GM23338 (cell line): ENCODE measurements at regions not wholly inside any gene's neighbourhood (a gene's known extent, or its start where the extent isn't known, plus 50 kb on each side); places are given as distances from the start of the nearest gene placed in this dataset.

ENCODE experiments used
- ATAC-seq: fragments of 200-7000 bp; cut with Tn5 transposase; 3 replicates; pipeline ENCODE4 v1.9.1; 2020
- DNase-seq: peaks from one replicate; pipeline ENCODE4 v3.0.0-alpha.2; 2015; ENCODE audit warnings: low spot score
- H2AFZ ChIP-seq: fragments of 200-600 bp; sonication (generic); 2 replicates; pipeline ENCODE4 v1.8.0; 2016; ENCODE audit warnings: antibody characterized with exemption, mild to moderate bottlenecking, moderate library complexity
- H3F3A ChIP-seq: fragments of 200-600 bp; sonication (generic); replicated peaks from 2 replicates; pipeline ENCODE4 v1.8.0; 2017; ENCODE audit warnings: antibody characterized with exemption, mixed run types, low read depth
- H3K27ac ChIP-seq: fragments of 200-600 bp; sonication (generic); 2 replicates; pipeline ENCODE4 v1.6.1; 2016; ENCODE audit warnings: low read depth
- H3K27me3 ChIP-seq: fragments of 200-600 bp; sonication (generic); 2 replicates; pipeline ENCODE4 v1.8.0; 2016; ENCODE audit warnings: mild to moderate bottlenecking, mixed run types, moderate library complexity; ENCODE audit not compliant: insufficient read depth
- H3K36me3 ChIP-seq: fragments of 200-600 bp; sonication (generic); 2 replicates; pipeline ENCODE4 v1.8.0; 2016; ENCODE audit warnings: mild to moderate bottlenecking; ENCODE audit not compliant: insufficient read depth
- H3K4me1 ChIP-seq: fragments of 200-600 bp; sonication (generic); 2 replicates; pipeline ENCODE4 v1.8.0; 2016; ENCODE audit warnings: mild to moderate bottlenecking, moderate library complexity; ENCODE audit not compliant: insufficient read depth
- H3K4me2 ChIP-seq: fragments of 200-600 bp; sonication (generic); 2 replicates; pipeline ENCODE4 v1.7.1; 2017; ENCODE audit warnings: mixed run types
- H3K4me3 ChIP-seq: fragments of 200-600 bp; sonication (generic); 2 replicates; pipeline ENCODE4 v1.6.1; 2016; ENCODE audit warnings: mixed run types
- H3K79me2 ChIP-seq: fragments of 200-600 bp; sonication (generic); replicated peaks from 2 replicates; pipeline ENCODE4 v1.8.0; 2017; ENCODE audit warnings: mild to moderate bottlenecking; ENCODE audit not compliant: insufficient read depth
- H3K9me2 ChIP-seq: fragments of 200-600 bp; sonication (generic); 2 replicates; pipeline ENCODE4 v1.8.0; 2017; ENCODE audit not compliant: insufficient read depth
- H4K20me1 ChIP-seq: fragments of 200-600 bp; sonication (generic); replicated peaks from 2 replicates; pipeline ENCODE4 v1.8.0; 2017; ENCODE audit warnings: mild to moderate bottlenecking; ENCODE audit not compliant: insufficient read depth
- H3K27ac Mint-ChIP-seq: 2 replicates; pipeline ENCODE4 v1.8.0; 2020; ENCODE audit warnings: inconsistent platforms, mild to moderate bottlenecking, moderate library complexity, mixed read lengths
- H3K27me3 Mint-ChIP-seq: 3 replicates; pipeline ENCODE4 v1.8.0; 2022; ENCODE audit warnings: low read depth, mild to moderate bottlenecking, moderate library complexity, mixed read lengths, inconsistent platforms; ENCODE audit not compliant: insufficient read depth, poor library complexity
- H3K36me3 Mint-ChIP-seq: 3 replicates; pipeline ENCODE4 v1.8.0; 2021; ENCODE audit warnings: low read depth, mild to moderate bottlenecking, inconsistent platforms, moderate library complexity, mixed read lengths
- H3K4me1 Mint-ChIP-seq: 3 replicates; pipeline ENCODE4 v1.8.0; 2020; ENCODE audit warnings: mild to moderate bottlenecking, inconsistent platforms, mixed read lengths
- H3K4me3 Mint-ChIP-seq: 3 replicates; pipeline ENCODE4 v1.8.0; 2021; ENCODE audit warnings: moderate library complexity, mild to moderate bottlenecking, inconsistent platforms, mixed read lengths
- H3K9me3 Mint-ChIP-seq: 3 replicates; pipeline ENCODE4 v1.8.0; 2020; ENCODE audit warnings: moderate library complexity, mild to moderate bottlenecking, inconsistent platforms, mixed read lengths
- CREB1 ChIP-seq: fragments of 250-450 bp; sonication (Bioruptor Pico); IDR thresholded peaks from 2 replicates; pipeline ENCODE4 v1.5.0; 2020; ENCODE audit warnings: low read depth, mild to moderate bottlenecking, moderate library complexity
- ETS1 ChIP-seq: IDR thresholded peaks from 2 replicates; pipeline ENCODE4 v1.6.1; 2016; ENCODE audit warnings: antibody characterized with exemption
- EZH2 ChIP-seq: fragments of 200-600 bp; sonication (generic); IDR thresholded peaks from one replicate; pipeline ENCODE4 v1.8.0; 2017; ENCODE audit warnings: antibody characterized with exemption, mild to moderate bottlenecking, low read depth; ENCODE audit not compliant: unreplicated experiment
- EZH2phosphoT487 ChIP-seq: fragments of 200-600 bp; sonication (generic); IDR thresholded peaks from one replicate; pipeline ENCODE4 v1.8.1; 2018; ENCODE audit warnings: antibody characterized with exemption; ENCODE audit not compliant: unreplicated experiment
- JUNB ChIP-seq: IDR thresholded peaks from one replicate; pipeline ENCODE4 v1.6.1; 2016; ENCODE audit warnings: antibody characterized with exemption; ENCODE audit not compliant: unreplicated experiment
- NANOG ChIP-seq: IDR thresholded peaks from 2 replicates; pipeline ENCODE4 v1.6.1; 2016; ENCODE audit warnings: antibody characterized with exemption, borderline replicate concordance
- POLR2AphosphoS5 ChIP-seq: IDR thresholded peaks from 2 replicates; pipeline ENCODE4 v1.6.1; 2016; ENCODE audit warnings: antibody characterized with exemption, low read depth
- REST ChIP-seq: IDR thresholded peaks from one replicate; pipeline ENCODE4 v1.6.1; 2018; ENCODE audit warnings: antibody characterized with exemption; ENCODE audit not compliant: unreplicated experiment
- STAT1 ChIP-seq: IDR thresholded peaks from one replicate; pipeline ENCODE4 v1.6.1; 2016; ENCODE audit warnings: antibody characterized with exemption; ENCODE audit not compliant: unreplicated experiment
- ZNF114 ChIP-seq: fragments of 250-450 bp; sonication (Bioruptor Pico); IDR thresholded peaks from 2 replicates; pipeline ENCODE4 v1.5.0; 2020; ENCODE audit warnings: mild to moderate bottlenecking, moderate library complexity
- ZNF331 ChIP-seq: fragments of 250-450 bp; sonication (Bioruptor Pico); IDR thresholded peaks from 2 replicates; pipeline ENCODE4 v1.5.0; 2020; ENCODE audit warnings: low read depth, mild to moderate bottlenecking, moderate library complexity
- TF ChIP-seq, protein P1 (sequence below), 2 experiments: fragments of 200-600 bp in 1 of 2; sonication (generic) in 1 of 2; conservative IDR thresholded peaks; 2 replicates each; pipeline versions ENCODE4 v1.5.1 to v1.6.1; 2016 to 2017; ENCODE audit warnings: antibody characterized with exemption in 2 of 2, low read depth in 2 of 2, mild to moderate bottlenecking in 2 of 2, moderate library complexity in 1 of 2
- TF ChIP-seq, protein P2 (sequence below): fragments of 250-450 bp; sonication (Bioruptor Pico); IDR thresholded peaks from 2 replicates; pipeline ENCODE4 v1.5.0; 2020; ENCODE audit warnings: mild to moderate bottlenecking, moderate library complexity

GRCh38 chr18:77566604-77567003 is 317.0 kb downstream of the GALR1 start:
- H3K27me3 ChIP-seq: no peaks in the 10 kb centered on the region
- H3K79me2 ChIP-seq: no peaks in the 10 kb centered on the region
- no peak overlapping the region for H3K4me2 ChIP-seq
- H3K36me3 ChIP-seq: 0 out of 2 replicates have a peak, but pooled peaks cover 7% of the 10 kb centered on the region
- no peak for TF ChIP-seq REST
- TF ChIP-seq, protein P1, sequence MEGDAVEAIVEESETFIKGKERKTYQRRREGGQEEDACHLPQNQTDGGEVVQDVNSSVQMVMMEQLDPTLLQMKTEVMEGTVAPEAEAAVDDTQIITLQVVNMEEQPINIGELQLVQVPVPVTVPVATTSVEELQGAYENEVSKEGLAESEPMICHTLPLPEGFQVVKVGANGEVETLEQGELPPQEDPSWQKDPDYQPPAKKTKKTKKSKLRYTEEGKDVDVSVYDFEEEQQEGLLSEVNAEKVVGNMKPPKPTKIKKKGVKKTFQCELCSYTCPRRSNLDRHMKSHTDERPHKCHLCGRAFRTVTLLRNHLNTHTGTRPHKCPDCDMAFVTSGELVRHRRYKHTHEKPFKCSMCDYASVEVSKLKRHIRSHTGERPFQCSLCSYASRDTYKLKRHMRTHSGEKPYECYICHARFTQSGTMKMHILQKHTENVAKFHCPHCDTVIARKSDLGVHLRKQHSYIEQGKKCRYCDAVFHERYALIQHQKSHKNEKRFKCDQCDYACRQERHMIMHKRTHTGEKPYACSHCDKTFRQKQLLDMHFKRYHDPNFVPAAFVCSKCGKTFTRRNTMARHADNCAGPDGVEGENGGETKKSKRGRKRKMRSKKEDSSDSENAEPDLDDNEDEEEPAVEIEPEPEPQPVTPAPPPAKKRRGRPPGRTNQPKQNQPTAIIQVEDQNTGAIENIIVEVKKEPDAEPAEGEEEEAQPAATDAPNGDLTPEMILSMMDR (conservative IDR thresholded peaks at IDR 0.05; ENCODE audit: low read depth in 2 of 2): no peak
- TF ChIP-seq ZNF331 (CRISPR knock-in tag): no peak
- TF ChIP-seq NANOG: no peak
- no peak for TF ChIP-seq POLR2AphosphoS5
- TF ChIP-seq CREB1: no peak
- TF ChIP-seq, protein P2, sequence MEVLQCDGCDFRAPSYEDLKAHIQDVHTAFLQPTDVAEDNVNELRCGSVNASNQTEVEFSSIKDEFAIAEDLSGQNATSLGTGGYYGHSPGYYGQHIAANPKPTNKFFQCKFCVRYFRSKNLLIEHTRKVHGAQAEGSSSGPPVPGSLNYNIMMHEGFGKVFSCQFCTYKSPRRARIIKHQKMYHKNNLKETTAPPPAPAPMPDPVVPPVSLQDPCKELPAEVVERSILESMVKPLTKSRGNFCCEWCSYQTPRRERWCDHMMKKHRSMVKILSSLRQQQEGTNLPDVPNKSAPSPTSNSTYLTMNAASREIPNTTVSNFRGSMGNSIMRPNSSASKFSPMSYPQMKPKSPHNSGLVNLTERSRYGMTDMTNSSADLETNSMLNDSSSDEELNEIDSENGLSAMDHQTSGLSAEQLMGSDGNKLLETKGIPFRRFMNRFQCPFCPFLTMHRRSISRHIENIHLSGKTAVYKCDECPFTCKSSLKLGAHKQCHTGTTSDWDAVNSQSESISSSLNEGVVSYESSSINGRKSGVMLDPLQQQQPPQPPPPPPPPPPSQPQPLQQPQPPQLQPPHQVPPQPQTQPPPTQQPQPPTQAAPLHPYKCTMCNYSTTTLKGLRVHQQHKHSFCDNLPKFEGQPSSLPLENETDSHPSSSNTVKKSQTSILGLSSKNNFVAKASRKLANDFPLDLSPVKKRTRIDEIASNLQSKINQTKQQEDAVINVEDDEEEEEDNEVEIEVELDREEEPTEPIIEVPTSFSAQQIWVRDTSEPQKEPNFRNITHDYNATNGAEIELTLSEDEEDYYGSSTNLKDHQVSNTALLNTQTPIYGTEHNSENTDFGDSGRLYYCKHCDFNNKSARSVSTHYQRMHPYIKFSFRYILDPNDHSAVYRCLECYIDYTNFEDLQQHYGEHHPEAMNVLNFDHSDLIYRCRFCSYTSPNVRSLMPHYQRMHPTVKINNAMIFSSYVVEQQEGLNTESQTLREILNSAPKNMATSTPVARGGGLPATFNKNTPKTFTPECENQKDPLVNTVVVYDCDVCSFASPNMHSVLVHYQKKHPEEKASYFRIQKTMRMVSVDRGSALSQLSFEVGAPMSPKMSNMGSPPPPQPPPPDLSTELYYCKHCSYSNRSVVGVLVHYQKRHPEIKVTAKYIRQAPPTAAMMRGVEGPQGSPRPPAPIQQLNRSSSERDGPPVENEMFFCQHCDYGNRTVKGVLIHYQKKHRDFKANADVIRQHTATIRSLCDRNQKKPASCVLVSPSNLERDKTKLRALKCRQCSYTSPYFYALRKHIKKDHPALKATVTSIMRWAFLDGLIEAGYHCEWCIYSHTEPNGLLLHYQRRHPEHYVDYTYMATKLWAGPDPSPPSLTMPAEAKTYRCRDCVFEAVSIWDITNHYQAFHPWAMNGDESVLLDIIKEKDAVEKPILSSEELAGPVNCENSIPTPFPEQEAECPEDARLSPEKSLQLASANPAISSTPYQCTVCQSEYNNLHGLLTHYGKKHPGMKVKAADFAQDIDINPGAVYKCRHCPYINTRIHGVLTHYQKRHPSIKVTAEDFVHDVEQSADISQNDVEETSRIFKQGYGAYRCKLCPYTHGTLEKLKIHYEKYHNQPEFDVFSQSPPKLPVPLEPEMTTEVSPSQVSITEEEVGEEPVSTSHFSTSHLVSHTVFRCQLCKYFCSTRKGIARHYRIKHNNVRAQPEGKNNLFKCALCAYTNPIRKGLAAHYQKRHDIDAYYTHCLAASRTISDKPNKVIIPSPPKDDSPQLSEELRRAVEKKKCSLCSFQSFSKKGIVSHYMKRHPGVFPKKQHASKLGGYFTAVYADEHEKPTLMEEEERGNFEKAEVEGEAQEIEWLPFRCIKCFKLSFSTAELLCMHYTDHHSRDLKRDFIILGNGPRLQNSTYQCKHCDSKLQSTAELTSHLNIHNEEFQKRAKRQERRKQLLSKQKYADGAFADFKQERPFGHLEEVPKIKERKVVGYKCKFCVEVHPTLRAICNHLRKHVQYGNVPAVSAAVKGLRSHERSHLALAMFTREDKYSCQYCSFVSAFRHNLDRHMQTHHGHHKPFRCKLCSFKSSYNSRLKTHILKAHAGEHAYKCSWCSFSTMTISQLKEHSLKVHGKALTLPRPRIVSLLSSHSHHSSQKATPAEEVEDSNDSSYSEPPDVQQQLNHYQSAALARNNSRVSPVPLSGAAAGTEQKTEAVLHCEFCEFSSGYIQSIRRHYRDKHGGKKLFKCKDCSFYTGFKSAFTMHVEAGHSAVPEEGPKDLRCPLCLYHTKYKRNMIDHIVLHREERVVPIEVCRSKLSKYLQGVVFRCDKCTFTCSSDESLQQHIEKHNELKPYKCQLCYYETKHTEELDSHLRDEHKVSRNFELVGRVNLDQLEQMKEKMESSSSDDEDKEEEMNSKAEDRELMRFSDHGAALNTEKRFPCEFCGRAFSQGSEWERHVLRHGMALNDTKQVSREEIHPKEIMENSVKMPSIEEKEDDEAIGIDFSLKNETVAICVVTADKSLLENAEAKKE (CRISPR knock-in tag): no peak
- no peak for TF ChIP-seq JUNB
- no peak for TF ChIP-seq ZNF114 (CRISPR knock-in tag)
- TF ChIP-seq EZH2phosphoT487: no peak
- no peak for TF ChIP-seq EZH2
- TF ChIP-seq ETS1: no peak
- TF ChIP-seq STAT1: no peak
- Mint-ChIP-seq H3K27me3 (peaks cover 2% of the 10 kb centered on the region), H3K27ac (no peak overlapping the region), H3K9me3 (peaks cover 31% of the 10 kb centered on the region), H3K36me3 (peaks cover 26% of the 10 kb centered on the region), H3K4me1 (peaks cover 2% of the 10 kb centered on the region; the same call in 1 of the 3 replicates), H3K4me3 (no peak overlapping the region)
- no peaks in the 10 kb centered on the region for H3K4me1 ChIP-seq
- H4K20me1 ChIP-seq: no peaks in the 10 kb centered on the region
- no peak for ATAC-seq
- H3K4me3 ChIP-seq: no peak overlapping the region
- H3F3A ChIP-seq: no peaks in the 10 kb centered on the region
- no peak overlapping the region for H2AFZ ChIP-seq
- H3K9me2 ChIP-seq: no peaks in the 10 kb centered on the region
- H3K27ac ChIP-seq: no peak overlapping the region
- DNase-seq: no peak
